HL-60 (cell line): ENCODE measurements at regions not wholly inside any gene's neighbourhood (a gene's known extent, or its start where the extent isn't known, plus 50 kb on each side); places are given as distances from the start of the nearest gene placed in this dataset.

Source experiments
- CTCF ChIP-seq: IDR thresholded peaks from one replicate; pipeline ENCODE4 v1.5.1; 2011; ENCODE audit warnings: low read length, control low read depth, inconsistent platforms; ENCODE audit not compliant: insufficient read depth
- POLR2AphosphoS5 ChIP-seq: IDR thresholded peaks from 2 replicates; pipeline ENCODE4 v1.6.1; 2012; ENCODE audit warnings: low read depth
- REST ChIP-seq: IDR thresholded peaks from 2 replicates; pipeline ENCODE4 v1.6.1; 2012; ENCODE audit warnings: low read depth; ENCODE audit not compliant: insufficient replicate concordance

- TF ChIP-seq POLR2AphosphoS5 (no peak), CTCF (no peak), REST (no peak)
Observed at GRCh38 chr4:16448241-16448840, 222.1 kb upstream of the TAPT1 start.
